Esophagus squamous epithelium (tissue), 5 donors: ENCODE measurements at regions not wholly inside any gene's neighbourhood (a gene's known extent, or its start where the extent isn't known, plus 50 kb on each side); places are given as distances from the start of the nearest gene placed in this dataset.

ENCODE experiments used
- DNase-seq: peaks from one replicate; lab custom pipeline; 2025; lab: John Stamatoyannopoulos, UW
- H3K27ac ChIP-seq, 4 donors: fragments of 200-600 bp; sonication (generic); one replicate each; pipeline ENCODE4 v1.5.1; 2016 to 2019; ENCODE audit warnings: mild to moderate bottlenecking in 1 of 4
- H3K27me3 ChIP-seq, 4 donors: fragments of 200-600 bp; sonication (generic); 1 replicate in 3 of 4; 2 replicates in 1 of 4; pipeline versions ENCODE4 v1.5.1 to v1.6.0; 2017 to 2021; ENCODE audit warnings: antibody characterized with exemption in 1 of 4
- H3K36me3 ChIP-seq, 3 donors: fragments of 200-600 bp; sonication (generic); one replicate each; pipeline ENCODE4 v1.5.1; 2016 to 2019
- H3K4me1 ChIP-seq, 3 donors: fragments of 200-600 bp; sonication (generic); one replicate each; pipeline ENCODE4 v1.5.1; 2017 to 2019
- H3K4me3 ChIP-seq, 4 donors: fragments of 200-600 bp; sonication (generic); 1 replicate in 3 of 4; 2 replicates in 1 of 4; pipeline ENCODE4 v1.5.1; 2016 to 2019; ENCODE audit warnings: mild to moderate bottlenecking in 2 of 4, moderate library complexity in 1 of 4
- H3K9me3 ChIP-seq, 3 donors: fragments of 200-600 bp; sonication (generic); one replicate each; pipeline ENCODE4 v1.5.1; 2016 to 2019
- POLR2A ChIP-seq, 4 donors: fragments of 450-650 bp; IDR thresholded peaks; one replicate each; pipeline ENCODE4 v1.6.1; 2017; ENCODE audit warnings: antibody characterized with exemption in 4 of 4, mild to moderate bottlenecking in 4 of 4, moderate library complexity in 3 of 4
- WGBS, 2 donors: methylation state at CpG; one replicate each; pipeline ENCODE4 v1.1.5; 2018; 5-methylcytosine and 5-hydroxymethylcytosine counted together
- intact Hi-C: fragments of 100-400 bp; cut with DNase I; formaldehyde crosslinking; loops from one replicate; pipeline ENCODE4 v1.15.0; 2022
- TF ChIP-seq, protein P1 (sequence below), 6 experiments: fragments of 450-650 bp in 4 of 6; fragments of 200-600 bp in 2 of 6; sonication (generic) in 2 of 6; IDR thresholded peaks; one replicate each; pipeline ENCODE4 v1.5.1; 2016 to 2019; ENCODE audit warnings: antibody characterized with exemption in 6 of 6, mild to moderate bottlenecking in 4 of 6, moderate library complexity in 4 of 6
- donor health status: DM: yes; HTN: yes; CAD: no.

GRCh38 chr5:161157925-161158324, 305.9 kb upstream of the ATP10B start:
- WGBS, 2 donors = 60 to 66% methylated on average over 1 to 2 of the region's 2 CpGs
- Histone ChIP-seq H3K27ac (no peak overlapping the region), H3K36me3 (no peaks in the 10 kb centered on the region), H3K9me3 (no peaks in the 10 kb centered on the region), H3K4me3 (no peak overlapping the region), H3K27me3 (no peaks in the 10 kb centered on the region), H3K4me1 (no peaks in the 10 kb centered on the region)
- intact Hi-C loops = no loop called here
- DNase-seq = no peak
- TF ChIP-seq, protein P1, sequence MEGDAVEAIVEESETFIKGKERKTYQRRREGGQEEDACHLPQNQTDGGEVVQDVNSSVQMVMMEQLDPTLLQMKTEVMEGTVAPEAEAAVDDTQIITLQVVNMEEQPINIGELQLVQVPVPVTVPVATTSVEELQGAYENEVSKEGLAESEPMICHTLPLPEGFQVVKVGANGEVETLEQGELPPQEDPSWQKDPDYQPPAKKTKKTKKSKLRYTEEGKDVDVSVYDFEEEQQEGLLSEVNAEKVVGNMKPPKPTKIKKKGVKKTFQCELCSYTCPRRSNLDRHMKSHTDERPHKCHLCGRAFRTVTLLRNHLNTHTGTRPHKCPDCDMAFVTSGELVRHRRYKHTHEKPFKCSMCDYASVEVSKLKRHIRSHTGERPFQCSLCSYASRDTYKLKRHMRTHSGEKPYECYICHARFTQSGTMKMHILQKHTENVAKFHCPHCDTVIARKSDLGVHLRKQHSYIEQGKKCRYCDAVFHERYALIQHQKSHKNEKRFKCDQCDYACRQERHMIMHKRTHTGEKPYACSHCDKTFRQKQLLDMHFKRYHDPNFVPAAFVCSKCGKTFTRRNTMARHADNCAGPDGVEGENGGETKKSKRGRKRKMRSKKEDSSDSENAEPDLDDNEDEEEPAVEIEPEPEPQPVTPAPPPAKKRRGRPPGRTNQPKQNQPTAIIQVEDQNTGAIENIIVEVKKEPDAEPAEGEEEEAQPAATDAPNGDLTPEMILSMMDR (IDR thresholded peaks at IDR 0.05) = no peak
- no peak for TF ChIP-seq POLR2A (IDR thresholded peaks at IDR 0.05)

GRCh38 chr5:161155451-161155850, 303.4 kb upstream of the ATP10B start:
- H3K36me3 ChIP-seq = no peaks in the 10 kb centered on the region
- DNase-seq = no peak

DNA sequence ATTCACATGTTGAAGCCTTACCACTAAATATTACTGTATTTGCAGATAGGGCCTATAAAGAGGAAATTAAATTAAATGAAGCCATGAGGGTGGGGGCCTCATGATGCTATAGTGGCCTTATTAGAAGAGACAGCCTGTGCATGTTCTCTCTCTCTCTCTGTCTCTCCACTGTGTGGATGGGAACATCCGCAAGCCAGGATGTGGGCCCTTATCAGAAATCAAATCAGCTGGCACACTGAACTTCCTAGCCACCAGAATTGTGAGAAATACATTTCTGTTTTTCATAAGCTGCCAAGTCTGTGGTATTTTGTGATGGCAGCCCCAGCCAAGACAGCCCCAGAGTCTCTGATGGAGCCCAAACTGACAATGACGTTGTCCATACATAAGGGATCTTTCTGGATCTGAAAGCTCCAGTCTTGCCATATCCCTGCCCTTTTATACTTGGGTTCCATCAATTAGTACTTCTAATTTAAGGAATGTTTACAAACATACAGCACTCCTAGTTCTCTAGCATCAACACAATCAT, 300.5 kb upstream of the ATP10B start:
- WGBS, 2 donors = 60 to 77% methylated on average over 2 of the region's 2 CpGs
- H3K4me3 ChIP-seq = no peak overlapping the region
- no peaks in the 10 kb centered on the region for H3K4me1 ChIP-seq
- H3K9me3 ChIP-seq = no peaks in the 10 kb centered on the region
- no peaks in the 10 kb centered on the region for H3K27me3 ChIP-seq
- no peak for DNase-seq
- intact Hi-C loops = no loop called here
- H3K36me3 ChIP-seq = no peaks in the 10 kb centered on the region
- no peak overlapping the region for H3K27ac ChIP-seq
- TF ChIP-seq, protein P1 (IDR thresholded peaks at IDR 0.05) = no peak
- no peak for TF ChIP-seq POLR2A (IDR thresholded peaks at IDR 0.05)

More at GRCh38 chr5:161155451-161155850, 303.4 kb upstream of the ATP10B start:
- Histone ChIP-seq H3K9me3 (no peaks in the 10 kb centered on the region), H3K27me3 (no peaks in the 10 kb centered on the region), H3K4me1 (no peaks in the 10 kb centered on the region), H3K4me3 (no peak overlapping the region), H3K27ac (no peak overlapping the region)
- 67 to 80% methylated on average over 1 of the region's 1 CpG for WGBS, 2 donors
- intact Hi-C loops = no loop called here
- no peak for TF ChIP-seq POLR2A (IDR thresholded peaks at IDR 0.05)
- TF ChIP-seq, protein P1 (IDR thresholded peaks at IDR 0.05) = no peak

DNA sequence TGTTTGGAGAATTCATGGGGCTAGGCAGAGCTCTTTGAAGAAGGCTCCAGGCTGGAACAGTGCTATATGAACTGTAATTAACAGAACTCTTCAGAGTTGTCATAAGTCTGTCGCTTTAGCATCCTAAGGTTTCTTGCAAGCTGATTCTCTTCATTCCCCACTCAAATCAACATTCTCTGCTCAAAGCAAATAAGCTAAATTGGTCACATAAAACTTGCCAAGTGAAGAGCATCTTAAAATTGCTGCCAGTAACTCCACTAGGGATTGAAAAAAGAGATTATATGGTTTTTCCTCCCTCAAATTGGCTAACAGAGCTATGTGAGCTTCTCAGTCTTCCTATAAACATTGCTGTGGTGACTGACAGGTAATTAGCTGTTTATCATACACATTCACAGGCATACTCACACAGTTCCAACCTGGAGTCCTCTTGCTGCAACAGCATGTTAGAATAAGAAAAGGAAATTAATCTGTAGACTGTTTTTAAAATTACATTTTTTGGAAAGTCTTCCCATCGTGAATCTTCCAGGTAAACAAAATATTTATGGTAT, 298.5 kb upstream of the ATP10B start:
- Histone ChIP-seq H3K4me3 (no peak overlapping the region), H3K27me3 (no peaks in the 10 kb centered on the region), H3K36me3 (no peaks in the 10 kb centered on the region), H3K9me3 (no peaks in the 10 kb centered on the region), H3K4me1 (no peaks in the 10 kb centered on the region), H3K27ac (no peak overlapping the region)
- intact Hi-C loops = no loop called here
- TF ChIP-seq, protein P1 (IDR thresholded peaks at IDR 0.05) = no peak
- TF ChIP-seq POLR2A (IDR thresholded peaks at IDR 0.05) = no peak
- WGBS, 2 donors = 73 to 80% methylated on average over 2 of the region's 2 CpGs
- no peak for DNase-seq

- Histone ChIP-seq H3K36me3 (no peaks in the 10 kb centered on the region), H3K27ac (no peak overlapping the region), H3K4me3 (no peak overlapping the region), H3K9me3 (no peaks in the 10 kb centered on the region), H3K27me3 (no peaks in the 10 kb centered on the region), H3K4me1 (no peaks in the 10 kb centered on the region)
- no peak for DNase-seq
- TF ChIP-seq, protein P1 (IDR thresholded peaks at IDR 0.05) = no peak
- TF ChIP-seq POLR2A (IDR thresholded peaks at IDR 0.05) = no peak
- intact Hi-C loops = no loop called here
Observed at GRCh38 chr5:161149078-161149477, 297.1 kb upstream of the ATP10B start.
